ENCODE measurements at regions not wholly inside any gene's neighbourhood (a gene's known extent, or its start where the extent isn't known, plus 50 kb on each side); places are given as distances from the start of the nearest gene placed in this dataset.

GRCh38 chr10:4127518-4128315 is 342.7 kb upstream of the KLF6 start:
- no peaks in the 10 kb centered on the region for H3K27me3 Mint-ChIP-seq
- no CpG with 5 or more reads among the region's 7 CpGs for WGBS (ENCODE audit: insufficient coverage)
- H3K27me3 ChIP-seq (replicated peaks in 1 of 2; ENCODE audit: control insufficient read depth in 2 of 2, extremely low read depth in 1 of 2, insufficient read depth in 2 of 2, low read length in 1 of 2) = no peaks in the 10 kb centered on the region
- H3K27ac Mint-ChIP-seq = no peak overlapping the region
- H3K4me1 Mint-ChIP-seq = peaks cover 8 to 23% (median 20%) of the 10 kb centered on the region in 3 donors
- peak in 2 of 35 experiments; percentile 23 to 25 for DNase-seq
- no peaks in the 10 kb centered on the region for H3K9me3 ChIP-seq
- peaks cover 24 to 33% of the 10 kb centered on the region in 2 experiments for H3K4me1 ChIP-seq (ENCODE audit: control insufficient read depth in 1 of 2, extremely low read depth in 1 of 2, insufficient read depth in 2 of 2, low read length in 2 of 2)
- ChIA-PET CTCF (interaction anchor here in 1 of 2 donors (0.6 kb wide), 1 partner anchor 1529 kb away, joined by 5 read pairs; no protein-coding TSS in a partner anchor), POLR2A (interaction anchor here in 1 of 2 donors (0.6 kb wide), 1 partner anchor 460 kb away, joined by 3 read pairs; no protein-coding TSS in a partner anchor)
- H3K27ac ChIP-seq (ENCODE audit: low read length) = no peak overlapping the region
- no peak overlapping the region for H3K4me3 Mint-ChIP-seq
- H3K9me3 Mint-ChIP-seq = peaks cover 6 to 16% (median 11%) of the 10 kb centered on the region in 3 donors
- no peaks in the 10 kb centered on the region for H3K36me3 ChIP-seq (ENCODE audit: control insufficient read depth in 2 of 2, extremely low read depth in 1 of 2, insufficient read depth in 1 of 2, low read length in 1 of 2)
- peak in 1 of 4 experiments; percentile 43 for ATAC-seq (replicated peaks in 1 of 4)
- no peak overlapping the region for H3K4me3 ChIP-seq (ENCODE audit: control insufficient read depth in 1 of 2, extremely low read depth in 1 of 2, low read length in 1 of 2)
- H3K36me3 Mint-ChIP-seq = peaks cover 15% of the 10 kb centered on the region

- H3K27ac ChIP-seq (ENCODE audit: low read length) = no peak overlapping the region
- no peaks in the 10 kb centered on the region for H3K9me3 ChIP-seq
- ChIA-PET CTCF (no interaction called here), POLR2A (no interaction called here)
- no peak for ATAC-seq (replicated peaks in 1 of 4)
- WGBS (ENCODE audit: insufficient coverage) = no CpG with 5 or more reads among the region's 1 CpG
- H3K36me3 Mint-ChIP-seq = peaks cover 15% of the 10 kb centered on the region
- H3K27me3 ChIP-seq (replicated peaks in 1 of 2; ENCODE audit: control insufficient read depth in 2 of 2, extremely low read depth in 1 of 2, insufficient read depth in 2 of 2, low read length in 1 of 2) = no peaks in the 10 kb centered on the region
- no peak overlapping the region for H3K4me3 ChIP-seq (ENCODE audit: control insufficient read depth in 1 of 2, extremely low read depth in 1 of 2, low read length in 1 of 2)
- H3K4me1 Mint-ChIP-seq = peaks cover 14 to 38% (median 30%) of the 10 kb centered on the region in 3 donors
- H3K27me3 Mint-ChIP-seq = peaks cover 0 to 3% of the 10 kb centered on the region in 2 donors
- no peak overlapping the region for H3K27ac Mint-ChIP-seq
- H3K4me1 ChIP-seq (ENCODE audit: control insufficient read depth in 1 of 2, extremely low read depth in 1 of 2, insufficient read depth in 2 of 2, low read length in 2 of 2) = peaks cover 9 to 24% of the 10 kb centered on the region in 2 experiments
- H3K36me3 ChIP-seq (ENCODE audit: control insufficient read depth in 2 of 2, extremely low read depth in 1 of 2, insufficient read depth in 1 of 2, low read length in 1 of 2) = no peaks in the 10 kb centered on the region
- no peak for DNase-seq
- H3K4me3 Mint-ChIP-seq = no peak overlapping the region
- H3K9me3 Mint-ChIP-seq = peaks cover 6 to 16% (median 11%) of the 10 kb centered on the region in 3 donors
These were observed 340.8 kb upstream of the KLF6 start for GRCh38 chr10:4125776-4126175.

- CTCF ChIA-PET = no interaction called here
These were observed 336.7 kb upstream of the KLF6 start for GRCh38 chr10:4121502-4122380.

GRCh38 chr10:4120096-4120853 is 335.3 kb upstream of the KLF6 start:
- peak in 1 of 4 experiments; percentile 72 for ATAC-seq (replicated peaks in 1 of 4)
- peaks cover 7% of the 10 kb centered on the region for H3K36me3 Mint-ChIP-seq
- ChIA-PET CTCF (interaction anchor here in 1 of 2 donors (0.7 kb wide), 3 partner anchors 45 to 143 kb away, joined by 3 to 6 read pairs (median 5); no protein-coding TSS in a partner anchor), POLR2A (interaction anchor here in 1 of 2 donors (0.7 kb wide), 1 partner anchor 247 kb away, joined by 7 read pairs; no protein-coding TSS in a partner anchor)
- Histone ChIP-seq H3K27ac (ENCODE audit: low read length) (no peak overlapping the region), H3K27me3 (replicated peaks in 1 of 2; ENCODE audit: control insufficient read depth in 2 of 2, extremely low read depth in 1 of 2, insufficient read depth in 2 of 2, low read length in 1 of 2) (no peaks in the 10 kb centered on the region), H3K36me3 (ENCODE audit: control insufficient read depth in 2 of 2, extremely low read depth in 1 of 2, insufficient read depth in 1 of 2, low read length in 1 of 2) (peaks cover 0 to 3% of the 10 kb centered on the region in 2 donors), H3K4me3 (ENCODE audit: control insufficient read depth in 1 of 2, extremely low read depth in 1 of 2, low read length in 1 of 2) (no peak overlapping the region), H3K4me1 (ENCODE audit: control insufficient read depth in 1 of 2, extremely low read depth in 1 of 2, insufficient read depth in 2 of 2, low read length in 2 of 2) (no peaks in the 10 kb centered on the region), H3K9me3 (no peaks in the 10 kb centered on the region)
- H3K27me3 Mint-ChIP-seq = peaks cover 0 to 3% of the 10 kb centered on the region in 2 donors
- H3K4me3 Mint-ChIP-seq = no peak overlapping the region
- peak in 15 of 35 experiments; percentile 4 to 38 (median 12) for DNase-seq
- WGBS (ENCODE audit: insufficient coverage) = 100% methylated on average over 1 of the region's 5 CpGs
- peaks cover 5 to 6% (median 6%) of the 10 kb centered on the region in 3 donors for H3K9me3 Mint-ChIP-seq
- peaks cover 11 to 26% (median 18%) of the 10 kb centered on the region in 3 donors for H3K4me1 Mint-ChIP-seq
- no peak overlapping the region for H3K27ac Mint-ChIP-seq

More at GRCh38 chr10:4121502-4122380, 336.7 kb upstream of the KLF6 start:
- Histone ChIP-seq H3K4me1 (ENCODE audit: control insufficient read depth in 1 of 2, extremely low read depth in 1 of 2, insufficient read depth in 2 of 2, low read length in 2 of 2) (no peaks in the 10 kb centered on the region), H3K4me3 (ENCODE audit: control insufficient read depth in 1 of 2, extremely low read depth in 1 of 2, low read length in 1 of 2) (no peak overlapping the region), H3K27me3 (replicated peaks in 1 of 2; ENCODE audit: control insufficient read depth in 2 of 2, extremely low read depth in 1 of 2, insufficient read depth in 2 of 2, low read length in 1 of 2) (no peaks in the 10 kb centered on the region), H3K36me3 (ENCODE audit: control insufficient read depth in 2 of 2, extremely low read depth in 1 of 2, insufficient read depth in 1 of 2, low read length in 1 of 2) (peaks cover 0 to 3% of the 10 kb centered on the region in 2 donors), H3K27ac (ENCODE audit: low read length) (no peak overlapping the region), H3K9me3 (no peaks in the 10 kb centered on the region)
- POLR2A ChIA-PET = no interaction called here
- H3K36me3 Mint-ChIP-seq = peaks cover 15% of the 10 kb centered on the region
- peaks cover 0 to 3% of the 10 kb centered on the region in 2 donors for H3K27me3 Mint-ChIP-seq
- DNase-seq (no peak), ATAC-seq (replicated peaks in 1 of 4) (no peak)
- peaks cover 11 to 28% (median 15%) of the 10 kb centered on the region in 3 donors for H3K4me1 Mint-ChIP-seq
- WGBS (ENCODE audit: insufficient coverage) = 64% methylated on average over 4 of the region's 14 CpGs
- H3K27ac Mint-ChIP-seq = peak overlapping the region; percentile 31 to 58
- peaks cover 9 to 16% (median 11%) of the 10 kb centered on the region in 3 donors for H3K9me3 Mint-ChIP-seq
- H3K4me3 Mint-ChIP-seq = peak overlapping the region in 2 of 3 donors; percentile 34 to 51

GRCh38 chr10:4119107-4119506 is 334.1 kb upstream of the KLF6 start:
- H3K36me3 ChIP-seq (ENCODE audit: control insufficient read depth in 2 of 2, extremely low read depth in 1 of 2, insufficient read depth in 1 of 2, low read length in 1 of 2) = peaks cover 0 to 3% of the 10 kb centered on the region in 2 donors
- no peaks in the 10 kb centered on the region for H3K9me3 ChIP-seq
- no peak for ATAC-seq (replicated peaks in 1 of 4)
- no peak for DNase-seq
- ChIA-PET CTCF (no interaction called here), POLR2A (no interaction called here)
- no CpG with 5 or more reads among the region's 7 CpGs for WGBS (ENCODE audit: insufficient coverage)
- Mint-ChIP-seq H3K27me3 (peaks cover 0 to 3% of the 10 kb centered on the region in 2 donors), H3K4me1 (peaks cover 11 to 26% (median 18%) of the 10 kb centered on the region in 3 donors), H3K27ac (no peak overlapping the region), H3K36me3 (no peaks in the 10 kb centered on the region), H3K9me3 (peaks cover 0 to 10% (median 5%) of the 10 kb centered on the region in 3 donors), H3K4me3 (no peak overlapping the region)
- no peak overlapping the region for H3K4me3 ChIP-seq (ENCODE audit: control insufficient read depth in 1 of 2, extremely low read depth in 1 of 2, low read length in 1 of 2)
- no peaks in the 10 kb centered on the region for H3K27me3 ChIP-seq (replicated peaks in 1 of 2; ENCODE audit: control insufficient read depth in 2 of 2, extremely low read depth in 1 of 2, insufficient read depth in 2 of 2, low read length in 1 of 2)
- no peaks in the 10 kb centered on the region for H3K4me1 ChIP-seq (ENCODE audit: control insufficient read depth in 1 of 2, extremely low read depth in 1 of 2, insufficient read depth in 2 of 2, low read length in 2 of 2)
- no peak overlapping the region for H3K27ac ChIP-seq (ENCODE audit: low read length)
